IPS DF 6.9 (cell line): ENCODE measurements at regions not wholly inside any gene's neighbourhood (a gene's known extent, or its start where the extent isn't known, plus 50 kb on each side); places are given as distances from the start of the nearest gene placed in this dataset.

Source experiments
- DNase-seq: peaks from one replicate; pipeline ENCODE4 v3.0.0-alpha.2; 2013; ENCODE audit warnings: low read depth, low spot score
- H3K27ac ChIP-seq: one replicate; pipeline ENCODE4 v1.5.1; 2013; ENCODE audit warnings: low read length, control low read depth
- H3K27me3 ChIP-seq: 2 replicates; pipeline ENCODE4 v1.6.1; 2013; ENCODE audit warnings: mild to moderate bottlenecking, low read length; ENCODE audit not compliant: control insufficient read depth, insufficient read depth
- H3K36me3 ChIP-seq: 2 replicates; pipeline ENCODE4 v1.6.1; 2013; ENCODE audit warnings: low read length; ENCODE audit not compliant: control insufficient read depth, insufficient read depth
- H3K4me1 ChIP-seq: 2 replicates; pipeline ENCODE4 v1.6.1; 2013; ENCODE audit warnings: low read length; ENCODE audit not compliant: control insufficient read depth, insufficient read depth
- H3K4me3 ChIP-seq: 2 replicates; pipeline ENCODE4 v1.5.1; 2013; ENCODE audit warnings: mild to moderate bottlenecking, low read length
- H3K9me3 ChIP-seq: 2 replicates; pipeline ENCODE4 v1.6.1; 2013; ENCODE audit warnings: low read length, inconsistent platforms; ENCODE audit not compliant: control insufficient read depth, insufficient read depth
- whole genome bisulfite sequencing: extraction: QIAGEN DNeasy Blood & Tissue Kit; methylation state at CpG from one replicate; pipeline ENCODE4 v1.1.7; 2013; ENCODE audit warnings: mixed read lengths, missing lambda C conversion rate; ENCODE audit not compliant: insufficient read length, insufficient coverage; 5-methylcytosine and 5-hydroxymethylcytosine counted together

DNA sequence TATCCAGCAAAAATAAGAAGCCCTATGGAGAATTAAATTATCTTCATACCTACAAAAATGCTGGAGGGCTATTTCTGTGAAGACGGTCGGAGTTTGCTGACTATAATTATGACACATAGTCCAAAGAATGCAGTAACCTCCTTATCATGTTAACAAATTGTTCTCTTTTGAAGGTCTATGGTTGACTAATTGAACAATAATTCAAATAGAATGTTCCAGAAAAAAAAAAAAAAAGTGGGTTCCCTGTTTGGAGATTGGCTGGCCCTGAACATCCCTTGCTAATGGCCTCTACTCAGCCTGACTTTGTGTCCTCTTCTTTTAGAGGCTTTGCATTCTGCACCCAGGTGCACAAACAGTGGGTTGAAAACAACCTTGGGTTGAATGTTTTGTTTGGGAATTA is 82.8 kb upstream of the CCBE1 start:
- Histone ChIP-seq H3K27me3 (no peaks in the 10 kb centered on the region), H3K9me3 (no peaks in the 10 kb centered on the region), H3K4me3 (no peak overlapping the region), H3K36me3 (no peaks in the 10 kb centered on the region), H3K4me1 (no peaks in the 10 kb centered on the region), H3K27ac (no peak overlapping the region)
- WGBS = no CpG with 5 or more reads among the region's 2 CpGs
- no peak for DNase-seq

DNA sequence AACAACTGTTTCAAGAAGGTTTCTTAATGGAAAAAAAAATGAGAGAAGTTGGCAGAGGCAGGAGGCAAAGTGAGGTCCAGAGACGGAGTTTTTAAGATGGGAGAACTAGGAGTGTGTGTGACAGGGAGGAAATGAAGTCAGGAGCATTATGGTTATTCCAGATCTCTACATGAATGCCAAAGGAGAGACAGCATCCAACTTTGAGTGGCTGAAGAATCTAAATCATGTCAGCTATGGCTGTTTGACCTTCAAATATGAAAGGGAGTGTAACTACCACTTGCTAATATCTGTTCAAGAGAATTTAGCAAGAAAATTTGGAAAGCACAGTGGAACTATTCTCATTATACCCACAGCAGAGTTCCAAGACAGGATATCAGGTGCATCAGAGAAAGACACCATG is 81.2 kb upstream of the CCBE1 start:
- Histone ChIP-seq H3K4me1 (no peaks in the 10 kb centered on the region), H3K9me3 (no peaks in the 10 kb centered on the region), H3K27ac (no peak overlapping the region), H3K36me3 (no peaks in the 10 kb centered on the region), H3K4me3 (no peak overlapping the region), H3K27me3 (no peaks in the 10 kb centered on the region)
- no peak for DNase-seq
- WGBS = no CpG with 5 or more reads among the region's 1 CpG

DNA sequence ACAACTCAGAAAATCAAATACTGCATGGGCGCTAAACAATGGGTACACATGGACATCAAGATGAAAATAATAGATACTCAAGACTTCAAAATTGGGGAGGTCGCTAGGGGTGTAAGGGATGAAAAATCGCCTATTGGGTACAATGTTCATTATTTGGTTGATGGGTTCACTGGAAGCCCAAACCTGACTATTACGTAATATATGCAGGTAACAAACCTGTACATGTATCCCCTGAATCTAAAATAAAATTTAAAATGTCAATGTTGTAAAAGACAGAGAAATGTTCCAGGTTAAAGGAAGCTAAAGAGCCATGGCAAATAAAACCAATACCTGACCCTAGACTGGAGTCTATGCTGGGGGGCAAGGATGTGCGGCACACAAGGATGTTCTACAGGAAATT is 80.4 kb upstream of the CCBE1 start:
- H3K4me3 ChIP-seq = no peak overlapping the region
- H3K4me1 ChIP-seq = no peaks in the 10 kb centered on the region
- no peak for DNase-seq
- H3K36me3 ChIP-seq = no peaks in the 10 kb centered on the region
- no peaks in the 10 kb centered on the region for H3K9me3 ChIP-seq
- no CpG with 5 or more reads among the region's 5 CpGs for WGBS
- no peak overlapping the region for H3K27ac ChIP-seq
- H3K27me3 ChIP-seq = no peaks in the 10 kb centered on the region

DNA sequence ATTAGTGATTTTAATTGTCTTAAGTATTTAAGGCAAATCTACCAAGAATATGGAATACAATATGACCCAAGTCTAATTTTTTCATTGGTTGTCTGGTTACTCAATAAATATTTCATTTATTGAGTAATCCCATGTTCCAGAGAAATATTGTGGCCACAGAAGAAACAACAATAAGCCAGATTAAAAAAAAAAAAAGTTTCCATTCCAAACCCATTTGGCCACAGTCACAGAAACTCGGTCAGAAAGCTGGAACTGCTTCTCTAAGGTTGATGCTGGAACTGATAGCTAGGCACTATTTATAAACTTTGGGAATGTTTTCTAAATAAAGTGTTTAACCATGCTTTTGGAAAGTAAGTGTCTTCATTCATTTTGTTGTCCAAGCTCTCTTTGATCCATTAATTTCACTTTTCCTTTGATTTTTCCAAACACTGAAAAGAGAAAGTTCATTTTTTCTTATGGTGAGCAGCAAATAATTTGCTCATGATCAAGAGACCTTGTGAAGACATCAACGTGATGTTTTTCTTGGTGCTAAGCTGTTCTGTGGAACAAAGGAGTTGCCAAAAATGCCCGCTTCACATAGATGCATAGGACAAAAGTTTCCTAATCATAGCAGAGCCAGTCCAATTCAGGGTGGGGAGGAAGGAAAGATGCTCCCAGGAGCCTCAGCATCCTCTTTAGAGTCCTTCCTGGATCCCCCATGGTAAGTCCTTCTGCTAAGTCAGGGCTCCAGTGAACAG is 72.1 kb upstream of the CCBE1 start:
- no peaks in the 10 kb centered on the region; the same call in 1 of the 2 replicates for H3K9me3 ChIP-seq
- no peaks in the 10 kb centered on the region for H3K36me3 ChIP-seq
- no peak for DNase-seq
- no peaks in the 10 kb centered on the region for H3K27me3 ChIP-seq
- WGBS = no CpG with 5 or more reads among the region's 3 CpGs
- no peak overlapping the region for H3K4me3 ChIP-seq
- no peaks in the 10 kb centered on the region for H3K4me1 ChIP-seq
- no peak overlapping the region for H3K27ac ChIP-seq

DNA sequence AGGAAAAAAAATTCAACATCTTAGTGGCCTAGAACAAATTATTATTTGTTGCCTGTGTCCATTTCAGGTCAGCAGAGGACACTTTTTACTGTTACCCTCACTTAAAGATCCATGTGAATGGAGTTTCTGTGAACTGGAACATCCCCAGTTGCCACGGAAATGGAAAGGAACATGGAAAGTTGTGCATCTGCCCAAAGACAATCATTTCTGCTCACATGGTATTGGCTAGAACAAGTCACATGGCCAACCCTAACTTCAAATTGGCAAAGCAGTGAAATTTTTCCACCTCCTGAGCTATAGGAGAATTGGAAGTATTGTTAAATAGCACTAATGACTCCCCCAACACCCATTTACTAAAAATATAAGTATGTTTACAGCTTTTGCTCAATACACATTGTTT is 71.2 kb upstream of the CCBE1 start:
- no CpG with 5 or more reads among the region's 1 CpG for WGBS
- no peaks in the 10 kb centered on the region; the same call in 1 of the 2 replicates for H3K9me3 ChIP-seq
- H3K36me3 ChIP-seq = no peaks in the 10 kb centered on the region
- no peak overlapping the region for H3K27ac ChIP-seq
- H3K27me3 ChIP-seq = no peaks in the 10 kb centered on the region
- H3K4me3 ChIP-seq = no peak overlapping the region
- DNase-seq = no peak
- H3K4me1 ChIP-seq = no peaks in the 10 kb centered on the region

DNA sequence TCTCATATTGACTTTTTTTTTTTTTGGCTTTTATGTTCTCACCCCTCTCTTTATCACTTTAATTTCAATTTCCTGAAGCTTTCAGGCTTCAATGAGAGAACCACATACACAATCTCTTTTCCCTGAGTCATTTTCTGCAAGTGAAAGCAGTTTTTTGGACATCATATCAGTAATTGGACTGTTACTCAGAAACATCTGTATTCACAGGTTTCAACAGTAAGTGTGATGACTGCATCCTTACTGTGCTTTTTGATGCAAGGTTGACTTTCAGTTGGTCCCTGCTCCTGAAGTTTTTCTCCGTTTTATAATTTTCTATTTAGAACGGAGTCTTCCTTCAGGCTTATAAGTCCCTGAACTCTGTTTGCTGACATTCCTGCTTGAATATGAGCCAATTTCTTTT is 70.5 kb upstream of the CCBE1 start:
- Histone ChIP-seq H3K4me1 (no peaks in the 10 kb centered on the region), H3K36me3 (no peaks in the 10 kb centered on the region)
- no peak for DNase-seq

DNA sequence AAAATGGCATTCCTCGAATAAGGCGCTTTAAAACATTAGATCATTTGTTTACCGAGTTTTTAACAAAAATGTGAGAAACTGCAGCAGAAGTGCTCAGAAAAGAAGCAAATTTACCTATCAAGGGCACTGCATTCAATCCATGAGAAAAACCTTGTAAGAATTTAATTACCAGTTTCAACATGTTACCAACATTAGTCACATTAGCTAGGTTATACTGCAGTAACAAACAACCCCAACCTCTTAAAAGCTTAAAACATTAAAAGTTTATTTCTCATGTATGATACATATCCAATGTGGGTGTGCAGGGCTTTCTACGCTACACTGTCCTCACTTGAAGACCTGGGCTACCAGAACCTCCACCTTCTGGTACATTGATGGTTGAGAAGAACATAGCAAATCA is 68.1 kb upstream of the CCBE1 start:
- H3K4me3 ChIP-seq = no peak overlapping the region
- DNase-seq = no peak
- no peaks in the 10 kb centered on the region for H3K27me3 ChIP-seq
- no peaks in the 10 kb centered on the region for H3K4me1 ChIP-seq
- H3K27ac ChIP-seq = no peak overlapping the region
- WGBS = no CpG with 5 or more reads among the region's 4 CpGs
- H3K9me3 ChIP-seq = no peaks in the 10 kb centered on the region
- no peaks in the 10 kb centered on the region for H3K36me3 ChIP-seq

More for the DNA sequence above, 70.5 kb upstream of the CCBE1 start:
- Histone ChIP-seq H3K9me3 (no peaks in the 10 kb centered on the region; the same call in 1 of the 2 replicates), H3K27me3 (no peaks in the 10 kb centered on the region), H3K27ac (no peak overlapping the region), H3K4me3 (no peak overlapping the region)
- no CpG with 5 or more reads among the region's 2 CpGs for whole genome bisulfite sequencing

DNA sequence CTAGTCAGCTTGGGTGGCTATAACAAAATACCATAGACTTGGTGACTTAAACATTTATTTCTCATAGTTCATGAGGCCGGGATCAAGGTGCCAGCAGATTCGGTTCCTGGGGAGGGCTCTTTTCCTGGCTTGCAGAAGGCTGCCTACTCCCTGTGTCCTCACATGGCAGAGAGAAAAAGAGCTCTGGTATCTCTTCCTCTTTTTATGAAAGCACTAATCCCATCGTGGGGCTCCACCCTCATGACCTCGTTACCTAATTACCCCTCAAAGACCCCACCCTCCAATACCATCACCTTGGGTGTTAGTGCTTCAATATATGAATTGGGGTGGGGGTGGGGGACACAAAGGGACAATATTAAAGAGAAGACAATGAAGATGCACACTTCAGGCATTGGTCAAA is 67.1 kb upstream of the CCBE1 start:
- H3K27ac ChIP-seq = no peak overlapping the region
- no peaks in the 10 kb centered on the region for H3K36me3 ChIP-seq
- no peak for DNase-seq
- H3K4me1 ChIP-seq = no peaks in the 10 kb centered on the region
- no CpG with 5 or more reads among the region's 4 CpGs for WGBS
- no peak overlapping the region for H3K4me3 ChIP-seq
- H3K9me3 ChIP-seq = no peaks in the 10 kb centered on the region
- H3K27me3 ChIP-seq = no peaks in the 10 kb centered on the region

DNA sequence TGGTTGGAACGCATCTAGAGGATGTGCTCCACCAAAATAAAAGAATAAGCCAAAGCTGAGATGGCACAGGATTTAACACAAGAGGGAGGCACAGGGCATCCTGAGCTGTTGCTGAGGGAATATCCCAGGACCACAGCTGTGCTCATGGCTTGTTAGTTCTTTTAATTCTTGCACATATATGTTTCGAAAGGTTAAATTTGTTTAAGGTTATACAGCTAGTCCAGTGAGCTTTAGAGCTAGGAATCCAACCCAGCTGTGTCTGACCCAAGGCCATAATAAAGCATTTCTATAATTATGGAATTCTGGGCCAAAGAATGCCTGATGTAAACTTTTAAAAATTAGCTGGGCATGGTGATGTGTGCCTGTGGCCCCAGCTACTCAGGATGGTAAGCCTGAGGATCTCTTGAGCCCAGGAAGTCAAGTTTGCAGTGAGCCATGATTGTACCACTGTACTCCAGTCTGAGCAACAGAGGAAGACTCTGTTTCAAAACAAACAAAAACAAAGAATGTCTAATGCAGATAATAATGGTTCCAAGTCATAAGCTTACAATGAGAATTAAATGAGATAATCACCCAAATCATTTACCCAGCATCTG is 66.4 kb upstream of the CCBE1 start:
- no peaks in the 10 kb centered on the region for H3K4me1 ChIP-seq
- no peaks in the 10 kb centered on the region for H3K36me3 ChIP-seq
- H3K27ac ChIP-seq = no peak overlapping the region
- no peak for DNase-seq
- H3K4me3 ChIP-seq = no peak overlapping the region
- no peaks in the 10 kb centered on the region for H3K27me3 ChIP-seq
- no peaks in the 10 kb centered on the region for H3K9me3 ChIP-seq
- WGBS = no CpG with 5 or more reads among the region's 2 CpGs

DNA sequence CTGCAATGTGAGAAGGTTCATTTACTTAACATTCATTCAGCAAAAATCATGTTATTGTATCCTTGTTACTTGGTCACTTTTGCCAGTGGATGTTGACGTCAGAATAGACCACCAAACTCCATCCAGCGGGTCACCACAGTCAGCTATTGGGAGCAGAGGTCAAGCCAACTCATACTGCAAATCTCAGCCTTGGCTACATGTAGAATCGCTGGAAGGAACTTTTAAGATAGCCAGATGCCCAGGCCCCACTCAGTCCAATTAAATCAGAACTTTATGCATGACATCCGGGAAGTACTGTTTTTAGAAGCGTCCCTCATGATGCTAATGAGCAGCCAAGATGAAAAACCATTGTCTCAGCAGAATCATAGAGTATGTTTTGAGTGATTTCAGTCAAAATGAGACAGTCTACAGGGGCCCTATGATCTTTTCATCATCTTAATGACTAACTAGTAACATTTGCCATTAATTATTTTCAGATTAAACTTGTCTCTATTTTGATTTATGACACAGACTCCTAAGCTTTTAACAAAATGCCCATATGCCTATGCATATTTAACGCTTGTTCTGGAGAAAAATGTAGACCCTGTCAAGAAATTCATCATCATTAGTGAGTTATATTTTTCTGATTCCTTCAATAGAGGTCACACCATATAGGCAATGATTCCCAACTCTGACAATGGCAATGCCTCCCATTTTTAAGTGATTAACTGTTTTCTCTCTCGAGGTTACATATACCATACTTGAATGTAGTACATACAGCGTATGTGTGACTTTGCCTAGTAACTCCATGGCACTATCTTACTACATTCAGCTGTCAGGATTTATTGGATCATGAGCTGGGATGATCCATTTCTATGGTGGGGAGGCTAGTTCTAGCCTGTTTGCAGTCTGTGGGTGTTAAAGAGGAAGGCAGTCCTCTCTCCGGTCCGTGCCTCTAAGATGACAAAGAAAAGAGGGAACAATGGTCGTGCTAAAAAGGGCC is 63.7 kb upstream of the CCBE1 start:
- Histone ChIP-seq H3K27ac (no peak overlapping the region), H3K36me3 (no peaks in the 10 kb centered on the region), H3K9me3 (no peaks in the 10 kb centered on the region), H3K4me3 (no peak overlapping the region), H3K27me3 (no peaks in the 10 kb centered on the region), H3K4me1 (no peaks in the 10 kb centered on the region)
- DNase-seq = no peak
- WGBS = no CpG with 5 or more reads among the region's 11 CpGs
